OCI-LY3 (cell line): ENCODE measurements at regions not wholly inside any gene's neighbourhood (a gene's known extent, or its start where the extent isn't known, plus 50 kb on each side); places are given as distances from the start of the nearest gene placed in this dataset.

Experiments used
- H2AFZ ChIP-seq: fragments of 200-600, 300-600 bp; shearing (Covaris generic); 2 replicates; pipeline ENCODE4 v1.6.0; 2014; ENCODE audit warnings: antibody characterized with exemption, low read depth, low read length
- H3K27ac ChIP-seq: fragments of 200-600, 300-600 bp; sonication (generic); 2 replicates; pipeline ENCODE4 v1.5.1; 2014; ENCODE audit warnings: mild to moderate bottlenecking, low read length, moderate library complexity, mixed read lengths
- H3K27me3 ChIP-seq: fragments of 200-600, 300-600 bp; sonication (generic); 2 replicates; pipeline ENCODE4 v1.6.1; 2014; ENCODE audit warnings: low read depth, low read length, mixed read lengths
- H3K36me3 ChIP-seq: fragments of 200-600, 300-600 bp; sonication (generic); replicated peaks from 2 replicates; pipeline ENCODE3; 2014; ENCODE audit warnings: low read depth, low read length, mixed read lengths
- H3K4me1 ChIP-seq: fragments of 300-600, 200-600 bp; sonication (generic); 2 replicates; pipeline ENCODE4 v1.6.1; 2014; ENCODE audit warnings: low read length, mixed read lengths
- H3K4me2 ChIP-seq: fragments of 200-600, 300-600 bp; sonication (generic); 2 replicates; pipeline ENCODE4 v1.6.1; 2014; ENCODE audit warnings: low read length, mixed read lengths
- H3K4me3 ChIP-seq: fragments of 300-600, 200-600 bp; sonication (generic); 2 replicates; pipeline ENCODE4 v1.5.1; 2014; ENCODE audit warnings: antibody characterized with exemption, mild to moderate bottlenecking, low read length, moderate library complexity
- H3K79me2 ChIP-seq: fragments of 300-600, 200-600 bp; shearing (Covaris generic); 2 replicates; pipeline ENCODE4 v1.6.1; 2014; ENCODE audit warnings: mild to moderate bottlenecking, low read length, mixed read lengths
- H3K9ac ChIP-seq: fragments of 300-600, 200-600 bp; shearing (Covaris generic); 2 replicates; pipeline ENCODE4 v1.6.0; 2014; ENCODE audit warnings: mild to moderate bottlenecking, low read length, moderate library complexity
- H3K9me3 ChIP-seq: fragments of 200-600, 300-600 bp; shearing (Covaris generic); 2 replicates; pipeline ENCODE4 v1.6.1; 2014; ENCODE audit warnings: low read length, mixed read lengths; ENCODE audit not compliant: insufficient read depth
- H4K20me1 ChIP-seq: fragments of 200-600, 300-600 bp; sonication (generic); 2 replicates; pipeline ENCODE4 v1.6.1; 2016; ENCODE audit warnings: low read length, mixed read lengths; ENCODE audit not compliant: insufficient read depth
- EZH2phosphoT487 ChIP-seq: fragments of 200-600 bp; shearing (Covaris generic); IDR thresholded peaks from 2 replicates; pipeline ENCODE4 v1.6.1; 2018; ENCODE audit warnings: antibody characterized with exemption, mixed run types, low read depth
- TF ChIP-seq, protein P1 (sequence below): fragments of 200-600, 300-600 bp; sonication (generic); IDR thresholded peaks from 2 replicates; pipeline ENCODE4 v1.5.1; 2014; ENCODE audit warnings: antibody characterized with exemption, low read length, low read depth

- no peaks in the 10 kb centered on the region for H4K20me1 ChIP-seq
- H3K27ac ChIP-seq: no peak overlapping the region
- TF ChIP-seq, protein P1, sequence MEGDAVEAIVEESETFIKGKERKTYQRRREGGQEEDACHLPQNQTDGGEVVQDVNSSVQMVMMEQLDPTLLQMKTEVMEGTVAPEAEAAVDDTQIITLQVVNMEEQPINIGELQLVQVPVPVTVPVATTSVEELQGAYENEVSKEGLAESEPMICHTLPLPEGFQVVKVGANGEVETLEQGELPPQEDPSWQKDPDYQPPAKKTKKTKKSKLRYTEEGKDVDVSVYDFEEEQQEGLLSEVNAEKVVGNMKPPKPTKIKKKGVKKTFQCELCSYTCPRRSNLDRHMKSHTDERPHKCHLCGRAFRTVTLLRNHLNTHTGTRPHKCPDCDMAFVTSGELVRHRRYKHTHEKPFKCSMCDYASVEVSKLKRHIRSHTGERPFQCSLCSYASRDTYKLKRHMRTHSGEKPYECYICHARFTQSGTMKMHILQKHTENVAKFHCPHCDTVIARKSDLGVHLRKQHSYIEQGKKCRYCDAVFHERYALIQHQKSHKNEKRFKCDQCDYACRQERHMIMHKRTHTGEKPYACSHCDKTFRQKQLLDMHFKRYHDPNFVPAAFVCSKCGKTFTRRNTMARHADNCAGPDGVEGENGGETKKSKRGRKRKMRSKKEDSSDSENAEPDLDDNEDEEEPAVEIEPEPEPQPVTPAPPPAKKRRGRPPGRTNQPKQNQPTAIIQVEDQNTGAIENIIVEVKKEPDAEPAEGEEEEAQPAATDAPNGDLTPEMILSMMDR: no peak
- no peak for TF ChIP-seq EZH2phosphoT487
Measured at GRCh38 chr10:8640301-8640700, 585.8 kb downstream of the GATA3 start.

GRCh38 chr10:8640878-8641277 lies 586.4 kb downstream of the GATA3 start:
- Histone ChIP-seq H3K36me3 (no peaks in the 10 kb centered on the region), H3K9me3 (no peaks in the 10 kb centered on the region), H2AFZ (no peak overlapping the region), H3K9ac (no peak overlapping the region), H3K27me3 (no peaks in the 10 kb centered on the region), H3K4me2 (no peak overlapping the region), H4K20me1 (no peaks in the 10 kb centered on the region), H3K79me2 (no peaks in the 10 kb centered on the region), H3K4me1 (no peaks in the 10 kb centered on the region), H3K27ac (no peak overlapping the region), H3K4me3 (no peak overlapping the region)
- TF ChIP-seq, protein P1: no peak
- no peak for TF ChIP-seq EZH2phosphoT487

More at GRCh38 chr10:8640301-8640700, 585.8 kb downstream of the GATA3 start:
- H3K4me2 ChIP-seq: no peak overlapping the region
- H3K27me3 ChIP-seq: no peaks in the 10 kb centered on the region
- H3K4me1 ChIP-seq: no peaks in the 10 kb centered on the region
- no peaks in the 10 kb centered on the region for H3K36me3 ChIP-seq
- H2AFZ ChIP-seq: no peak overlapping the region
- H3K9ac ChIP-seq: no peak overlapping the region
- H3K79me2 ChIP-seq: no peaks in the 10 kb centered on the region
- H3K9me3 ChIP-seq: no peaks in the 10 kb centered on the region
- no peak overlapping the region for H3K4me3 ChIP-seq

DNA sequence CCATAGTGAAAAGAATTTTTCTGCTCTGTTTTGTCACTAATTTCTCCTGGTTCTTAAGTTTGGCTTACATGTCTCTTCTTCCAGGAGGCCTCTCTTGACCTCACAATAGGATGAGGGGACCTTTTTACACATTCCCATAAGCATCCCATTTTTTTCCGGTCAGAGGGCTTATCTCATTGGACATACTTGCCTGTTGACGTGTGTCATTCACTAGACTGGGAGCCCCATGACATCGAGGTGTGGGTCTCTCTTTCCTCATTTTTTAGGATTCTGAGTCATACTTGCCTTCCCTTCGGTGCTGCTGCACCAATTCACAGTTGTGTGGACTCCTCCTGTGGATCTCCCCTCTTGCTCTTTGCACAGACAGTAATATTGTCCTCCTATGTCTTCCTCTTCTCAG lies 601.8 kb downstream of the GATA3 start:
- no peak overlapping the region for H2AFZ ChIP-seq

GRCh38 chr10:8659982-8660381 lies 605.5 kb downstream of the GATA3 start:
- H3K36me3 ChIP-seq: no peaks in the 10 kb centered on the region
- H3K4me1 ChIP-seq: no peaks in the 10 kb centered on the region
- no peaks in the 10 kb centered on the region for H3K79me2 ChIP-seq
- no peaks in the 10 kb centered on the region for H3K27me3 ChIP-seq
- H3K9me3 ChIP-seq: no peaks in the 10 kb centered on the region
- no peak overlapping the region for H3K9ac ChIP-seq
- no peaks in the 10 kb centered on the region for H4K20me1 ChIP-seq
- no peak overlapping the region for H3K4me3 ChIP-seq
- H3K4me2 ChIP-seq: no peak overlapping the region
- no peak overlapping the region for H3K27ac ChIP-seq
- H2AFZ ChIP-seq: no peak overlapping the region
- no peak for TF ChIP-seq EZH2phosphoT487
- TF ChIP-seq, protein P1: no peak

More for the DNA sequence above, 601.8 kb downstream of the GATA3 start:
- Histone ChIP-seq H3K79me2 (no peaks in the 10 kb centered on the region), H3K9ac (no peak overlapping the region), H3K27me3 (no peaks in the 10 kb centered on the region), H3K4me1 (no peaks in the 10 kb centered on the region), H3K4me2 (no peak overlapping the region), H3K4me3 (no peak overlapping the region), H3K36me3 (no peaks in the 10 kb centered on the region), H3K27ac (no peak overlapping the region), H3K9me3 (no peaks in the 10 kb centered on the region), H4K20me1 (no peaks in the 10 kb centered on the region)
- TF ChIP-seq, protein P1: no peak
- TF ChIP-seq EZH2phosphoT487: no peak
